SIG-M5 treated with dmso at 0.1 percent for 504 hours (cell line): ENCODE measurements at regions not wholly inside any gene's neighbourhood (a gene's known extent, or its start where the extent isn't known, plus 50 kb on each side); places are given as distances from the start of the nearest gene placed in this dataset.
"Not testable (repeated sequence)": the region's sequence is repeated elsewhere in the genome, so short reads cannot be mapped to it uniquely, and the experiment has no call there.

Source experiments
- DNase-seq: peaks from one replicate; lab custom pipeline; 2025; ENCODE audit not compliant: unreplicated experiment; lab: John Stamatoyannopoulos, UW

GRCh38 chr4:128536746-128537145, 249.1 kb upstream of the PGRMC2 start:
- DNase-seq, result no peak

GRCh38 chr4:128535510-128535909, 247.9 kb upstream of the PGRMC2 start:
- DNase-seq, result not testable (repeated sequence)

GRCh38 chr4:128528793-128529553, 241.4 kb upstream of the PGRMC2 start:
- peak; percentile 15 for DNase-seq

- no peak for DNase-seq
These were observed 240.4 kb upstream of the PGRMC2 start for GRCh38 chr4:128527946-128528576.

GRCh38 chr4:128527351-128527750, 239.7 kb upstream of the PGRMC2 start:
- no peak for DNase-seq

- peak; percentile 57 for DNase-seq
These were observed 238.5 kb upstream of the PGRMC2 start for GRCh38 chr4:128525992-128526630.

GRCh38 chr4:128525387-128525786, 237.8 kb upstream of the PGRMC2 start:
- no peak for DNase-seq

GRCh38 chr4:128524311-128524710, 236.7 kb upstream of the PGRMC2 start:
- no peak for DNase-seq

GRCh38 chr4:128521648-128522111, 234.1 kb upstream of the PGRMC2 start:
- DNase-seq, result no peak

GRCh38 chr4:128521156-128521555, 233.5 kb upstream of the PGRMC2 start:
- no peak for DNase-seq

GRCh38 chr4:128519163-128519830, 231.7 kb upstream of the PGRMC2 start:
- DNase-seq, result no peak

GRCh38 chr4:128517739-128518510, 230.3 kb upstream of the PGRMC2 start:
- peak; percentile 97 for DNase-seq

GRCh38 chr4:128517096-128517738, 229.6 kb upstream of the PGRMC2 start:
- DNase-seq, result no peak

- DNase-seq, result no peak
These were observed 228.8 kb upstream of the PGRMC2 start for GRCh38 chr4:128516301-128516969.

- peak; percentile 6 for DNase-seq
These were observed 226.3 kb upstream of the PGRMC2 start for GRCh38 chr4:128513664-128514484.

- peak; percentile 74 for DNase-seq
These were observed 225.2 kb upstream of the PGRMC2 start for GRCh38 chr4:128512767-128513322.

- no peak for DNase-seq
These were observed 224.5 kb upstream of the PGRMC2 start for GRCh38 chr4:128512161-128512560.

GRCh38 chr4:128510850-128511249, 223.2 kb upstream of the PGRMC2 start:
- no peak for DNase-seq
